OCI-LY1 (cell line): ENCODE measurements at regions not wholly inside any gene's neighbourhood (a gene's known extent, or its start where the extent isn't known, plus 50 kb on each side); places are given as distances from the start of the nearest gene placed in this dataset.

ENCODE experiments used
- H2AFZ ChIP-seq: fragments of 200-600 bp; sonication (generic), shearing (Covaris generic); 2 replicates; pipeline ENCODE4 v1.6.0; 2014; ENCODE audit warnings: antibody characterized with exemption, mild to moderate bottlenecking, low read length
- H3F3A ChIP-seq: fragments of 200-600 bp; sonication (generic), shearing (Covaris generic); 2 replicates; pipeline ENCODE4 v1.6.0; 2014; ENCODE audit warnings: mild to moderate bottlenecking, antibody characterized with exemption, low read length, moderate library complexity; ENCODE audit not compliant: insufficient read depth
- H3K27ac ChIP-seq: fragments of 200-600 bp; sonication (generic); 2 replicates; pipeline ENCODE4 v1.5.1; 2014; ENCODE audit warnings: low read length, mixed run types, mild to moderate bottlenecking, low read depth; ENCODE audit not compliant: poor library complexity, severe bottlenecking
- H3K27me3 ChIP-seq: fragments of 200-600 bp; sonication (generic); 2 replicates; pipeline ENCODE4 v1.6.0; 2014; ENCODE audit warnings: antibody characterized with exemption, mild to moderate bottlenecking, low read length, moderate library complexity; ENCODE audit not compliant: insufficient read depth
- H3K36me3 ChIP-seq: fragments of 200-600 bp; sonication (generic); 2 replicates; pipeline ENCODE4 v1.6.1; 2014; ENCODE audit warnings: mild to moderate bottlenecking, antibody characterized with exemption, low read length, moderate library complexity, mixed read lengths; ENCODE audit not compliant: insufficient read depth
- H3K4me1 ChIP-seq: fragments of 200-600 bp; sonication (generic); 2 replicates; pipeline ENCODE4 v1.5.1; 2014; ENCODE audit warnings: mild to moderate bottlenecking, low read length, moderate library complexity; ENCODE audit not compliant: insufficient read depth, severe bottlenecking
- H3K4me2 ChIP-seq: fragments of 200-600 bp; sonication (generic), shearing (Covaris generic); 2 replicates; pipeline ENCODE4 v1.6.1; 2014; ENCODE audit warnings: low read length
- H3K4me3 ChIP-seq: fragments of 200-600 bp; sonication (generic); 2 replicates; pipeline ENCODE4 v1.5.1; 2014; ENCODE audit warnings: low read length, low read depth, mild to moderate bottlenecking, mixed read lengths; ENCODE audit not compliant: poor library complexity, severe bottlenecking
- H3K79me2 ChIP-seq: fragments of 200-600 bp; shearing (Covaris generic); 2 replicates; pipeline ENCODE4 v1.6.1; 2016; ENCODE audit warnings: mixed run types, low read length, mixed read lengths; ENCODE audit not compliant: insufficient read depth
- H3K9ac ChIP-seq: fragments of 200-600 bp; sonication (generic), shearing (Covaris generic); 2 replicates; pipeline ENCODE4 v1.6.1; 2014; ENCODE audit warnings: mild to moderate bottlenecking, low read length, mixed read lengths
- H3K9me2 ChIP-seq: fragments of 200-600 bp; sonication (generic), shearing (Covaris generic); 2 replicates; pipeline ENCODE4 v1.6.1; 2014; ENCODE audit warnings: low read depth, mild to moderate bottlenecking, low read length, mixed read lengths
- H3K9me3 ChIP-seq: fragments of 200-600 bp; shearing (Covaris generic); 2 replicates; pipeline ENCODE4 v1.6.1; 2014; ENCODE audit warnings: low read length, mixed read lengths
- H4K20me1 ChIP-seq: fragments of 200-600 bp; sonication (generic), shearing (Covaris generic); 2 replicates; pipeline ENCODE4 v1.6.0; 2016; ENCODE audit warnings: mild to moderate bottlenecking, low read length; ENCODE audit not compliant: insufficient read depth
- CTCF ChIP-seq: fragments of 200-600 bp; sonication (generic), shearing (Covaris generic); IDR thresholded peaks from 2 replicates; pipeline ENCODE4 v1.5.1; 2017; ENCODE audit warnings: mild to moderate bottlenecking, antibody characterized with exemption, low read length, moderate library complexity, mixed read lengths
- EZH2 ChIP-seq: fragments of 200-600 bp; sonication (generic), shearing (Covaris generic); IDR thresholded peaks from 2 replicates; pipeline ENCODE4 v1.8.0; 2017; ENCODE audit warnings: borderline replicate concordance, mixed run types, mild to moderate bottlenecking, antibody characterized with exemption, low read length, moderate library complexity, mixed read lengths

GRCh38 chr15:70416829-70417228, 319.1 kb upstream of the TLE3 start:
- no peaks in the 10 kb centered on the region for H3F3A ChIP-seq
- H2AFZ ChIP-seq, result no peak overlapping the region
- no peaks in the 10 kb centered on the region for H3K36me3 ChIP-seq
- no peaks in the 10 kb centered on the region for H3K9me2 ChIP-seq
- no peak overlapping the region for H3K9ac ChIP-seq
- no peaks in the 10 kb centered on the region for H3K79me2 ChIP-seq
- H3K4me3 ChIP-seq, result no peak overlapping the region
- H3K27ac ChIP-seq, result no peak overlapping the region
- TF ChIP-seq CTCF (no peak), EZH2 (no peak)
- H3K4me2 ChIP-seq, result no peak overlapping the region
- H4K20me1 ChIP-seq, result no peaks in the 10 kb centered on the region
- H3K27me3 ChIP-seq, result peaks cover 6% of the 10 kb centered on the region; the same call in 1 of the 2 replicates
- H3K9me3 ChIP-seq, result no peaks in the 10 kb centered on the region
- H3K4me1 ChIP-seq, result no peaks in the 10 kb centered on the region

GRCh38 chr15:70415398-70415797, 317.7 kb upstream of the TLE3 start:
- Histone ChIP-seq H4K20me1 (no peaks in the 10 kb centered on the region), H3K9me3 (no peaks in the 10 kb centered on the region), H3F3A (no peaks in the 10 kb centered on the region), H3K79me2 (no peaks in the 10 kb centered on the region), H3K4me3 (no peak overlapping the region), H3K27ac (no peak overlapping the region), H3K9me2 (no peaks in the 10 kb centered on the region), H3K4me1 (no peaks in the 10 kb centered on the region), H3K27me3 (peaks cover 6% of the 10 kb centered on the region; the same call in 1 of the 2 replicates), H3K9ac (no peak overlapping the region), H3K4me2 (no peak overlapping the region), H3K36me3 (no peaks in the 10 kb centered on the region), H2AFZ (no peak overlapping the region)
- TF ChIP-seq CTCF (no peak), EZH2 (no peak)

- no peaks in the 10 kb centered on the region for H3K4me1 ChIP-seq
- H3K79me2 ChIP-seq, result no peaks in the 10 kb centered on the region
- no peak overlapping the region for H3K4me3 ChIP-seq
- H3F3A ChIP-seq, result no peaks in the 10 kb centered on the region
- no peak overlapping the region for H2AFZ ChIP-seq
- no peak overlapping the region for H3K4me2 ChIP-seq
- H4K20me1 ChIP-seq, result no peaks in the 10 kb centered on the region
- H3K9me2 ChIP-seq, result no peaks in the 10 kb centered on the region
- peaks cover 6% of the 10 kb centered on the region; the same call in 1 of the 2 replicates for H3K27me3 ChIP-seq
- H3K9ac ChIP-seq, result no peak overlapping the region
- TF ChIP-seq CTCF (no peak), EZH2 (no peak)
- H3K9me3 ChIP-seq, result no peaks in the 10 kb centered on the region
- no peaks in the 10 kb centered on the region for H3K36me3 ChIP-seq
- no peak overlapping the region for H3K27ac ChIP-seq
These were observed 316.9 kb upstream of the TLE3 start for GRCh38 chr15:70414626-70415025.
